HTR-8/SVneo (cell line): ENCODE measurements at regions not wholly inside any gene's neighbourhood (a gene's known extent, or its start where the extent isn't known, plus 50 kb on each side); places are given as distances from the start of the nearest gene placed in this dataset.

Experiments
- DNase-seq: peaks from one replicate; pipeline ENCODE4 v3.0.0; 2011; ENCODE audit warnings: low spot score, mixed read lengths; ENCODE audit not compliant: insufficient read length
- FAIRE-seq: peaks from 2 replicates; lab custom pipeline; 2011; peaks lifted over from hg19 to GRCh38; lab: Jason Lieb, UNC

- FAIRE-seq (no peak), DNase-seq (no peak)
Measured at GRCh38 chr7:41122256-41122987, 580.5 kb downstream of the INHBA start.

DNA sequence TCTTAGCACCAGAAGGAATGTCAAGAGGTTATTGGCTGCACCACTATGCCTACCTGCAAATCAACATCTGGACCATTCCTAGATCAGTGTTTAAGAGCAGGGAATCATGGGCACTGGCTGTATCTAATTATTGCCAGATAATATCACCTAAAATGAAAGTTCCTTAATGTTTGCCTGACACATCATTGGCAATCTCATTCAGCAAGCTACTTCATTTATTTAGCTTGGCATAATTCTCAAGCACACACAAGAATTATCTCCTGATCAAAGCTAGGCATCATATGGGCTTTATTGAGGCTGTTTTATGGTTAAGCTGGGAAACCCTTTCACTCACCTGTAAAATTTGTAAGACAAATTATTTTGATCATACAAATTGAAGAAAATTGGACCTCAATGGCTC lies 581.7 kb downstream of the INHBA start:
- FAIRE-seq: no peak

GRCh38 chr7:41118486-41118885 lies 584.4 kb downstream of the INHBA start:
- no peak for DNase-seq
- FAIRE-seq: no peak

More for the DNA sequence above, 581.7 kb downstream of the INHBA start:
- DNase-seq: no peak

- FAIRE-seq (no peak), DNase-seq (no peak)
Measured at GRCh38 chr7:41117431-41117830, 585.5 kb downstream of the INHBA start.

DNA sequence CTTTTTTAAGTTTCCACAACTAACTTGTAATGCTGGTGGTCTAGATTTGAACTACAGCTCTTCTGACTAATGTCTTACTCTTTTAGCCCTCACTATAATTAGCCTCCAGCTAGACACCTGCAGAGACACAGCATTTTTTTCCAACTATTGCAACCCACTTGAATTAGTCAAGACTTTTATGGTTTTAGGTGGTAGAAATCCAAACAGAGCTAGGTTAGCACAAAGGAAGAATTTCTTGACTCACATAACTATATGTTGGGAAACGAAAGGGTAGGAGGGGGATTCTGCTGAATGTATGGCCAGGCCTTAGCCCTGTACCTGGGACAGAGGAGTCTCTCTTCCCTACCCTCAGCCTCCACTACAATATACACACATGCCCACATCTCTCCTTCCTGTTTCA lies 586.1 kb downstream of the INHBA start:
- FAIRE-seq (no peak), DNase-seq (no peak)

DNA sequence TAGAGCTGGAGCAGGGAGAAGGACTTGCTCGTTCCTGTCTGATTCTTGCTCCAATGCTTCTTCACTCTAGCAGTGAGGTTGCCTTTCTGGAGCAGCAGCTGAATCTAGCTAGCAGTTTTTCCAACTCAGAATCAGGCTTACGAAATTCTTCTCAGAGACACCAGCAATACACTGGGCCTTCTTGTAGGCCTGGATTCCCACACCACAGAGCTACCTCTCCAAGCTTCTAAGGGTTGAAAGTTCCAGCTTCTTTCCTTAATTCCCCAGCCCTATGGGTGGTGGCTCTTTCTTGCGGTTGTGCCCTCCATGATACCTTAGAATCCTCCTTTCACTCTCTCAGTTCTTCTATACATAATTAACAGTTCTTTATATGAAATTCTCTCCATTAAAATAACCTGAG lies 586.6 kb downstream of the INHBA start:
- FAIRE-seq: no peak
- no peak for DNase-seq

GRCh38 chr7:41114691-41115090 lies 588.2 kb downstream of the INHBA start:
- no peak for DNase-seq
- FAIRE-seq: no peak

DNA sequence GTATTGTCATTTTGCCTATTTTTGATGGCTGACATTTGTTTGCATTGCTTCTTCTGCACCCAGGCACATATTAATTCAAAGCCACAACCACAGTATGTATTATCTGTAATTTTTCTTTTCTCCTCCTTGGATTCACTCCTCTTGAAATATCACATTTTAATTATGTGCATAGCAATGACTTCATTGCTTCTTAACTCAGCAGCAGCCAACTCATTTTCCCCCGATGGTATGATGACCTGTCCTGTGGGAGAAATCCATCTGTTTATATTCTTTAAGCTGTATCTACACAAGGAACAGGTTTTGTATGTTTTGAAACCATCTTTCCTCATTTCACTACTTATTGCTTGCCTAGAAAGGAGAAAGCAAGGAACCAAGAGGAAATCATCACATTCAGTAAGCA lies 588.8 kb downstream of the INHBA start:
- no peak for DNase-seq

GRCh38 chr7:41113719-41114118 lies 589.2 kb downstream of the INHBA start:
- DNase-seq (no peak), FAIRE-seq (no peak)

More for the DNA sequence above, 588.8 kb downstream of the INHBA start:
- no peak for FAIRE-seq

DNA sequence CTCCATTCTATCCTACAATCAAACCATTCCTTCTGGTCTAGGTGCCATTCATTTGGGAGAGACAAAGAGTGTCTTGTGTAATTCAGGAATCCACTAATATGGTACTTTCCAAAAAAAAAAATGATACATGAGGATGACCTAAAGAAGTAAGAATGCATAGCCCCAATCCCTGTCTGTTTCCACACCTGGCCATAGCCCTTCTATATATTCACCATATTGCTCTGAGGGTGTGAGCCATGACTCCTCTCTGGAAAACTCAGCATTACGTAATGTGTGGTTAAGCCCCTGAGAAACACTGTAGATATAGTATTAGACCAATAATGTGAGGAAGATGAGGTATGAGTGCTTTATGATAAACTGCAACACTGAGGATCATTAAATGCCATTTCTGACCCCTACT lies 592.7 kb downstream of the INHBA start:
- DNase-seq: no peak
- FAIRE-seq: no peak

DNA sequence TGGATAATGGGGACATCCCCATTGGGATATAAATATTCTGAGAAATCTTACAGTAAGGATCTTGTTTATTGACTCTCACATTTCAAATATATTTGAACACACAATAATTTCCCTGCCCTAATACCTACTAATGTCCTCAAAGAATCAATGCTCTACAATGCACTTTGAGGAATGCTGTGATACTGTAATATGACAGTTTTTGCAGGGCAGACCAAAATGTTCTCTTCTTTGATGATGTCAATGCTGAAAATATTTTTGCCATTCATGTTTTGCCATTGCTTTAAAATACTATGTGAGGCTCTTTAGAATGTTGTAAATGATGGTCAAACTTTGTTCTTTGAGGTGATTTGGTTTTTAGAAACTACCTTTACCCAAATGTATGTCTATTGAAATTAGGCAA lies 594.1 kb downstream of the INHBA start:
- DNase-seq (no peak), FAIRE-seq (no peak)

DNA sequence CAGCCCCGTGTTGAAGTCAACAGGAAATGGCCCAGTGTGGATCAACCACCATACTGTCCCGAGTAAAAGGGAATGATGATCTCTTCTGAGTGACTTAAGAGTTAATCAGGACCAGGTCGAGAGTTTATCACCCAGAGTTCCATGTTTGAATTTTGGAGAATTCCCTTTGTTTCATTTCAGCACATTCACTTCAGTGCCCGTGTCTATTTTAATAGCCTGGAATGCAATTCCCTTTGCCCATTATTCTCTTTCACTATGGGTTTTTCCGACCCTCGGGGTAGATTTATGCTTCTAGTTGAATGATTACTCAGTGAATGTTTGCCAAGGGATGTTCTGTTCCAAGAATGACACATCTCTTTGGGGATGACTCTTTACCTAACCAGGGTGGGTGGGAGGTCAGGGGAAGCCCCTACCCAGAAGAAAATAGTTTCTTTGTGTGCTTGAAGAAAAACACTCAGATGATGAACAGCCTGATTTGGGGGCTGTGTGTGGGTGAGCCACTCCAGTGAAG lies 594.9 kb downstream of the INHBA start:
- FAIRE-seq (no peak), DNase-seq (no peak)

DNA sequence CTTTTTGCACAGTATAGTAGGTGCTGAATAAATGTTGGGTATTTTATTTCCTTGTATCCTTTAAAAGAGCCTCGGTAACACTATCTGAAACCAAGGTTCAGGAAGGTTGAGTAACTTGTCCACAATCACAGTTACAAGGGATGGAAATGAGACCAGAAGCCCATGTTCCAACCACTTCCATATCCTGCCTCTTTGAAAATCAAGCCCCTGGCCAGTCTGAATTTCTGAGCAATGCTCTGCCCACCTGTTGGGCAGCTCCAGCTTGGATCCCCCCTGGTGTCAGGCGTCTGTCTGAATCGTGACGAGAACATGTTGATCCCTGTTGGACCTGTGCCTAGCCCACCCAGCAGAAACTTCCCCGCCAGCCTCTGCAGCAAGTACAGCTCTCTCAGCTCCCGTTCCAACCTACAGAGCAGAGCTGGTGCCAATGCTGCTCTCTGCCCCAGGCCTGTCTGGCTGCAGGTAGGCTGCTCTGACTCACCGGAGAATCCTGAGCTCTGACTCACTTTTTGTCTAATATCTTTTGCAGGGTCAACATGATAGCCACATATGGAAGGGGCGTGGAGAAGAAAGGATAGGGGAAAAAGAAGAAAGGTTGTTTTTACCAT lies 595.5 kb downstream of the INHBA start:
- DNase-seq (peak; percentile 20), FAIRE-seq (peak; percentile 9)

DNA sequence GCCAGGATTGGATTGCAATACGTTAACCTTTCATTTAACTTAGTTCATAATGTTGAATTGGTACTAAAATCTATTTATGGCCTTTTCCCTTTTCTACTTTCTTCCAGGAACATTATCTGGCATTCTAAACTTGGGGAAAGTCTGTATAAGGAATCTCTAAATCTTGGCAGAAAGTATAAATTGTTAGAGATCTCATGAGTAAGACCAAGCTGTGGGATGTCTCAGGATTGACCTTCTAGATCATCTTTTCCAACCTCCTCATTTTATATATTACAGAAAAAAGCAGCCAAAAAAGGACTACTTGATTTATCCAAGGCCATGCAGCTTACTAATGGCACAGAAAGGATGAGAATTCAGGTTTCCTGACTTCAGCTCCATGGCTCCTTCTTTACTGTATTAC lies 598.3 kb downstream of the INHBA start:
- DNase-seq (no peak), FAIRE-seq (no peak)

- DNase-seq (no peak), FAIRE-seq (no peak)
Measured at GRCh38 chr7:41103331-41103730, 599.6 kb downstream of the INHBA start.

- FAIRE-seq: no peak
- DNase-seq: no peak
Measured at GRCh38 chr7:41098846-41099245, 604.0 kb downstream of the INHBA start.

- no peak for DNase-seq
Measured at GRCh38 chr7:41098402-41098801, 604.5 kb downstream of the INHBA start.

DNA sequence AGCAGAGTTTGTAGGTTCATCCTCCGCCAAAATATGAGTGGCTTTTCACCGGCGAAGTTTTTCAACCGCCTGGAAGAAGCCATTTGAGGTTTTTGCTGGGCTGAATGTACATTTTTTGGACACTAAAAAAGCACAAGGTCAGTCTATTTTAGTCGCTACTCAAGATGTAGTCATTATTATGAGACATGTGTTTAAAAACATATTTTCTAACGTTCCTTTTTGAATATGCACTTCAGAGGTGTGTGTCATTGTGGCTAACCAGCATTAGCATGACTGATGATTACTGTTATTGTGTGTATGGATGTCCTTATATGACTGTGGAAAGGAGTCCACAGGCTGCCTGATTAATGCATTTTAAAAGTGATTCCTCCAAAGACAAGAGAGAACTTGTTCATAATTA lies 605.4 kb downstream of the INHBA start:
- no peak for DNase-seq
- no peak for FAIRE-seq

More at GRCh38 chr7:41098402-41098801, 604.5 kb downstream of the INHBA start:
- FAIRE-seq: no peak

- FAIRE-seq (peak; percentile 49), DNase-seq (no peak)
Measured at GRCh38 chr7:41096917-41097316, 606.0 kb downstream of the INHBA start.

GRCh38 chr7:41093141-41093540 lies 609.7 kb downstream of the INHBA start:
- DNase-seq (no peak), FAIRE-seq (no peak)

- FAIRE-seq (no peak), DNase-seq (no peak)
Measured at GRCh38 chr7:41085244-41085643, 617.6 kb downstream of the INHBA start.

GRCh38 chr7:41084381-41084780 lies 618.5 kb downstream of the INHBA start:
- FAIRE-seq: no peak

More at GRCh38 chr7:41084381-41084780, 618.5 kb downstream of the INHBA start:
- no peak for DNase-seq
